NT2/D1 (cell line): ENCODE measurements at regions not wholly inside any gene's neighbourhood (a gene's known extent, or its start where the extent isn't known, plus 50 kb on each side); places are given as distances from the start of the nearest gene placed in this dataset.

Experiments used
- SUZ12 ChIP-seq: IDR thresholded peaks from 2 replicates; pipeline ENCODE4 v1.6.1; 2011; ENCODE audit not compliant: insufficient read length, insufficient read depth; ENCODE audit errors: extremely low read depth
- YY1 ChIP-seq: IDR thresholded peaks from 2 replicates; pipeline ENCODE4 v1.6.1; 2011; ENCODE audit not compliant: insufficient read length, insufficient read depth
- ZNF274 ChIP-seq: IDR thresholded peaks from 2 replicates; pipeline ENCODE4 v1.6.1; 2011; ENCODE audit warnings: mild to moderate bottlenecking, low read depth, low read length

- no peak for TF ChIP-seq SUZ12
- TF ChIP-seq ZNF274: no peak
- TF ChIP-seq YY1: no peak
These were observed 617.4 kb downstream of the CCDC85A start for GRCh38 chr2:56801214-56801613.
